H9 (cell line): ENCODE measurements at regions not wholly inside any gene's neighbourhood (a gene's known extent, or its start where the extent isn't known, plus 50 kb on each side); places are given as distances from the start of the nearest gene placed in this dataset.

Source experiments
- DNase-seq: peaks from one replicate; pipeline ENCODE4 v3.0.0-alpha.2; 2017
- H2AFZ ChIP-seq: one replicate; pipeline ENCODE4 v1.6.1; 2013; ENCODE audit warnings: mild to moderate bottlenecking, low read length, control low read depth, moderate library complexity
- H2AK5ac ChIP-seq: 2 replicates; pipeline ENCODE4 v1.6.1; 2013; ENCODE audit warnings: low read length, control low read depth, mixed read lengths; ENCODE audit not compliant: insufficient read length
- H2BK120ac ChIP-seq: one replicate; pipeline ENCODE4 v1.6.1; 2013; ENCODE audit warnings: low read depth, mild to moderate bottlenecking, low read length, control low read depth, inconsistent platforms; ENCODE audit not compliant: poor library complexity, severe bottlenecking
- H2BK12ac ChIP-seq: 2 replicates; pipeline ENCODE4 v1.6.1; 2013; ENCODE audit warnings: low read length, control low read depth, mixed read lengths, low read depth; ENCODE audit not compliant: insufficient read length
- H2BK15ac ChIP-seq: 2 replicates; pipeline ENCODE4 v1.6.1; 2013; ENCODE audit warnings: low read depth, low read length, control low read depth
- H2BK20ac ChIP-seq: one replicate; pipeline ENCODE4 v1.6.1; 2013; ENCODE audit warnings: low read depth, mild to moderate bottlenecking, low read length, control low read depth, inconsistent platforms; ENCODE audit not compliant: poor library complexity, severe bottlenecking
- H2BK5ac ChIP-seq: 2 replicates; pipeline ENCODE4 v1.6.1; 2013; ENCODE audit warnings: low read length, control low read depth, mixed read lengths; ENCODE audit not compliant: insufficient read length
- H3K14ac ChIP-seq: 2 replicates; pipeline ENCODE4 v1.6.1; 2013; ENCODE audit warnings: low read length, control low read depth; ENCODE audit not compliant: insufficient read depth
- H3K18ac ChIP-seq: 2 replicates; pipeline ENCODE4 v1.6.1; 2013; ENCODE audit warnings: low read depth, mild to moderate bottlenecking, mixed read lengths, low read length, control low read depth; ENCODE audit not compliant: insufficient read length
- H3K23ac ChIP-seq: 2 replicates; pipeline ENCODE4 v1.6.1; 2013; ENCODE audit warnings: low read length, control low read depth, mixed read lengths, low read depth; ENCODE audit not compliant: insufficient read length
- H3K23me2 ChIP-seq: 2 replicates; pipeline ENCODE4 v1.6.1; 2013; ENCODE audit warnings: low read depth, mild to moderate bottlenecking, mixed read lengths, low read length, control low read depth; ENCODE audit not compliant: insufficient read length, poor library complexity, severe bottlenecking
- H3K27ac ChIP-seq: 2 replicates; pipeline ENCODE4 v1.5.1; 2013; ENCODE audit warnings: low read length, control low read depth, mixed read lengths, low read depth; ENCODE audit not compliant: insufficient read length
- H3K27me3 ChIP-seq: 2 replicates; pipeline ENCODE4 v1.6.1; 2013; ENCODE audit warnings: low read length, control low read depth, inconsistent platforms; ENCODE audit not compliant: insufficient read depth
- H3K4ac ChIP-seq: 2 replicates; pipeline ENCODE4 v1.6.1; 2013; ENCODE audit warnings: low read depth, mild to moderate bottlenecking, control low read depth, inconsistent platforms, low read length, moderate library complexity
- H3K4me1 ChIP-seq: 2 replicates; pipeline ENCODE4 v1.6.1; 2013; ENCODE audit warnings: low read length, control low read depth, inconsistent platforms; ENCODE audit not compliant: insufficient read depth
- H3K4me2 ChIP-seq: 2 replicates; pipeline ENCODE4 v1.6.1; 2013; ENCODE audit warnings: low read length, control low read depth, mixed read lengths; ENCODE audit not compliant: insufficient read length, insufficient read depth
- H3K56ac ChIP-seq: 2 replicates; pipeline ENCODE4 v1.6.1; 2013; ENCODE audit warnings: low read depth, mild to moderate bottlenecking, mixed read lengths, low read length, control low read depth; ENCODE audit not compliant: insufficient read length
- H3K79me1 ChIP-seq: 2 replicates; pipeline ENCODE4 v1.6.1; 2013; ENCODE audit warnings: low read depth, mild to moderate bottlenecking, moderate library complexity, low read length, control low read depth, inconsistent platforms; ENCODE audit not compliant: insufficient read depth, poor library complexity, severe bottlenecking
- H3K79me2 ChIP-seq: 2 replicates; pipeline ENCODE4 v1.6.1; 2013; ENCODE audit warnings: low read length, control low read depth, inconsistent platforms; ENCODE audit not compliant: insufficient read depth
- H3K9ac ChIP-seq: 2 replicates; pipeline ENCODE4 v1.6.1; 2013; ENCODE audit warnings: low read length, control low read depth, mixed read lengths; ENCODE audit not compliant: insufficient read length; ENCODE audit errors: extremely low read depth
- H3K9me3 ChIP-seq: one replicate; pipeline ENCODE4 v1.6.1; 2013; ENCODE audit warnings: low read depth, low read length, inconsistent platforms; ENCODE audit not compliant: control insufficient read depth
- H3T11ph ChIP-seq: one replicate; pipeline ENCODE4 v1.6.1; 2013; ENCODE audit warnings: mild to moderate bottlenecking, low read length, control low read depth, inconsistent platforms
- H4K20me1 ChIP-seq: one replicate; pipeline ENCODE4 v1.6.1; 2013; ENCODE audit not compliant: control insufficient read depth, insufficient read length, insufficient read depth
- H4K5ac ChIP-seq: 2 replicates; pipeline ENCODE4 v1.6.1; 2013; ENCODE audit warnings: low read depth, mild to moderate bottlenecking, mixed read lengths, low read length, control low read depth; ENCODE audit not compliant: insufficient read length
- H4K8ac ChIP-seq: replicated peaks from 2 replicates; pipeline ENCODE4 v1.6.1; 2013; ENCODE audit warnings: low read length, control low read depth, mixed read lengths, low read depth; ENCODE audit not compliant: insufficient read length
- H4K91ac ChIP-seq: 2 replicates; pipeline ENCODE4 v1.6.1; 2013; ENCODE audit warnings: low read depth, mild to moderate bottlenecking, moderate library complexity, mixed read lengths, low read length, control low read depth; ENCODE audit not compliant: insufficient read length
- H3K27ac Mint-ChIP-seq, 3 experiments: 2 replicates in 2 of 3; 3 replicates in 1 of 3; pipeline ENCODE4 v1.8.0; 2020 to 2021; ENCODE audit warnings: mixed read lengths in 3 of 3, mild to moderate bottlenecking in 1 of 3, moderate library complexity in 1 of 3
- H3K27me3 Mint-ChIP-seq: 2 replicates; pipeline ENCODE4 v1.8.0; 2021; ENCODE audit warnings: low read depth, mild to moderate bottlenecking, moderate library complexity, mixed read lengths
- H3K36me3 Mint-ChIP-seq, 3 experiments: 2 replicates in 2 of 3; 3 replicates in 1 of 3; pipeline ENCODE4 v1.8.0; 2020 to 2021; ENCODE audit warnings: low read depth in 3 of 3, mixed read lengths in 3 of 3; ENCODE audit not compliant: insufficient read depth in 1 of 3
- H3K4me1 Mint-ChIP-seq, 2 experiments: 2 replicates each; pipeline ENCODE4 v1.8.0; 2020; ENCODE audit warnings: mixed read lengths in 2 of 2
- H3K4me3 Mint-ChIP-seq, 2 experiments: 2 replicates in 1 of 2; 3 replicates in 1 of 2; pipeline ENCODE4 v1.8.0; 2020 to 2021; ENCODE audit warnings: mild to moderate bottlenecking in 2 of 2, mixed read lengths in 2 of 2, moderate library complexity in 1 of 2
- H3K9me3 Mint-ChIP-seq, 2 experiments: 2 replicates in 1 of 2; 3 replicates in 1 of 2; pipeline ENCODE4 v1.8.0; 2020; ENCODE audit warnings: mild to moderate bottlenecking in 2 of 2, mixed read lengths in 2 of 2, moderate library complexity in 1 of 2
- CTCF ChIP-seq: fragments of 200-600 bp; sonication (generic); conservative IDR thresholded peaks from 3 replicates; pipeline ENCODE4 v1.8.0; 2021; ENCODE audit warnings: antibody characterized with exemption, mild to moderate bottlenecking

- Histone ChIP-seq H2AK5ac (no peak overlapping the region), H2BK12ac (no peak overlapping the region), H4K91ac (no peak overlapping the region), H3T11ph (no peak overlapping the region), H3K79me1 (no peaks in the 10 kb centered on the region), H3K4me2 (no peak overlapping the region), H4K20me1 (no peaks in the 10 kb centered on the region), H3K23me2 (no peaks in the 10 kb centered on the region), H3K4me1 (no peaks in the 10 kb centered on the region), H3K27me3 (no peaks in the 10 kb centered on the region), H2BK15ac (no peak overlapping the region), H3K23ac (no peak overlapping the region), H3K4ac (no peak overlapping the region), H2BK20ac (no peak overlapping the region), H3K27ac (no peak overlapping the region), H4K5ac (no peak overlapping the region), H3K56ac (no peak overlapping the region), H4K8ac (no peak overlapping the region), H3K9ac (no peak overlapping the region), H3K9me3 (no peaks in the 10 kb centered on the region), H3K79me2 (no peaks in the 10 kb centered on the region), H2BK5ac (no peak overlapping the region), H2BK120ac (no peak overlapping the region), H2AFZ (no peak overlapping the region), H3K18ac (no peak overlapping the region), H3K14ac (no peak overlapping the region)
- Mint-ChIP-seq H3K36me3 (no peaks in the 10 kb centered on the region), H3K9me3 (no peaks in the 10 kb centered on the region), H3K4me3 (no peak overlapping the region), H3K27me3 (no peaks in the 10 kb centered on the region), H3K27ac (no peak overlapping the region), H3K4me1 (peaks cover 0 to 1% of the 10 kb centered on the region in 2 experiments; a peak in 1 of 4 replicates)
- DNase-seq: no peak
- no peak for TF ChIP-seq CTCF
Observed at GRCh38 chr9:104022083-104022482, 72.0 kb upstream of the SMC2 start.
